Nephron (organoid): ENCODE measurements at regions not wholly inside any gene's neighbourhood (a gene's known extent, or its start where the extent isn't known, plus 50 kb on each side); places are given as distances from the start of the nearest gene placed in this dataset.
"Not testable (repeated sequence)": the region's sequence is repeated elsewhere in the genome, so short reads cannot be mapped to it uniquely, and the experiment has no call there.

Source experiments
- H3K27ac Mint-ChIP-seq, 3 experiments: 2 replicates each; pipeline ENCODE4 v1.8.0; 2020; ENCODE audit warnings: mixed read lengths in 3 of 3, mild to moderate bottlenecking in 2 of 3, moderate library complexity in 1 of 3
- H3K27me3 Mint-ChIP-seq: 2 replicates; pipeline ENCODE4 v1.8.0; 2021; ENCODE audit warnings: low read depth, mild to moderate bottlenecking, moderate library complexity, mixed read lengths
- H3K36me3 Mint-ChIP-seq: 2 replicates; pipeline ENCODE4 v1.8.0; 2020; ENCODE audit warnings: low read depth, mixed read lengths
- H3K4me1 Mint-ChIP-seq: 2 replicates; pipeline ENCODE4 v1.8.0; 2020; ENCODE audit warnings: mixed read lengths
- H3K4me3 Mint-ChIP-seq, 3 experiments: 2 replicates each; pipeline ENCODE4 v1.8.0; 2020; ENCODE audit warnings: mild to moderate bottlenecking in 3 of 3, mixed read lengths in 3 of 3, moderate library complexity in 2 of 3
- H3K9me3 Mint-ChIP-seq: 2 replicates; pipeline ENCODE4 v1.8.0; 2020; ENCODE audit warnings: mixed read lengths
- TF ChIP-seq, protein P1 (sequence below), 3 experiments: fragments of 200-600 bp; sonication (generic); IDR thresholded peaks; one replicate each; pipeline ENCODE4 v1.5.0; 2021; ENCODE audit warnings: antibody characterized with exemption in 3 of 3; ENCODE audit not compliant: unreplicated experiment in 3 of 3

DNA sequence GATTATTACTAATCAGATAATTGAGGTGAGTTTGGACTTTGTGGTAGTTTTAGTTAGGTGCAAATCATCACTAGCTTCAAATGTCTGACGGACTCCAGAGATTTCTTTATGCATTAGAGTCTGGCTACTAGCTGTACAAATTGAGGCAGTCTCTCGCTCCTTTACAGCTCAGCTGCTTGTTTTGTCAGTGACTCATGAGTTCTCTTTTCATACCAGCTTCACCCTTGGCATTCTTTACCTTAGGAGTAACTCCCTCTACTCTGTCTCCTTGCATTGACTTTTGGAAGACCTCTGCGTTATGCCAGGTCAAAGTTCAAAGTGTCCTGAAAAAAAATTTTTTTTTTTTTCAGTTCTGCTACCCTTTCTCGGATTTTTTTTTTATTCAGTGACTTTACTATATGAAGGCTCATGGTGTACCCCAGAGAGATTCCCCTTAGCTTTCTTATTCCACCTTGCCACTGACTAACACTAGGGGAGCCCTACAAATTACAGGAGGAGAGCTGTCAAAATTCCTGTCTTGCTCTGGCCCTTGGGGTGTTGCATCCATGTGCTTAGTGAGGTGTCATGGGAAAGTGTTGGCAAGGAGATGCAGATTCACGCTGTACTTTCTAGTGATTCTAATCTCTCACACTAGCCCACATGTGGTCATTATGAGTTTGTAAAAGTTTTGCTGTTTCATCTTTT lies 576.6 kb downstream of the ADGRL2 start:
- Mint-ChIP-seq H3K27ac (no peak overlapping the region), H3K36me3 (no peaks in the 10 kb centered on the region), H3K4me3 (no peak overlapping the region), H3K27me3 (peaks cover 3% of the 10 kb centered on the region), H3K4me1 (no peaks in the 10 kb centered on the region), H3K9me3 (peaks cover 11% of the 10 kb centered on the region)
- TF ChIP-seq, protein P1, sequence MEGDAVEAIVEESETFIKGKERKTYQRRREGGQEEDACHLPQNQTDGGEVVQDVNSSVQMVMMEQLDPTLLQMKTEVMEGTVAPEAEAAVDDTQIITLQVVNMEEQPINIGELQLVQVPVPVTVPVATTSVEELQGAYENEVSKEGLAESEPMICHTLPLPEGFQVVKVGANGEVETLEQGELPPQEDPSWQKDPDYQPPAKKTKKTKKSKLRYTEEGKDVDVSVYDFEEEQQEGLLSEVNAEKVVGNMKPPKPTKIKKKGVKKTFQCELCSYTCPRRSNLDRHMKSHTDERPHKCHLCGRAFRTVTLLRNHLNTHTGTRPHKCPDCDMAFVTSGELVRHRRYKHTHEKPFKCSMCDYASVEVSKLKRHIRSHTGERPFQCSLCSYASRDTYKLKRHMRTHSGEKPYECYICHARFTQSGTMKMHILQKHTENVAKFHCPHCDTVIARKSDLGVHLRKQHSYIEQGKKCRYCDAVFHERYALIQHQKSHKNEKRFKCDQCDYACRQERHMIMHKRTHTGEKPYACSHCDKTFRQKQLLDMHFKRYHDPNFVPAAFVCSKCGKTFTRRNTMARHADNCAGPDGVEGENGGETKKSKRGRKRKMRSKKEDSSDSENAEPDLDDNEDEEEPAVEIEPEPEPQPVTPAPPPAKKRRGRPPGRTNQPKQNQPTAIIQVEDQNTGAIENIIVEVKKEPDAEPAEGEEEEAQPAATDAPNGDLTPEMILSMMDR (IDR thresholded peaks at IDR 0.05; ENCODE audit: unreplicated experiment in 3 of 3), result no peak

DNA sequence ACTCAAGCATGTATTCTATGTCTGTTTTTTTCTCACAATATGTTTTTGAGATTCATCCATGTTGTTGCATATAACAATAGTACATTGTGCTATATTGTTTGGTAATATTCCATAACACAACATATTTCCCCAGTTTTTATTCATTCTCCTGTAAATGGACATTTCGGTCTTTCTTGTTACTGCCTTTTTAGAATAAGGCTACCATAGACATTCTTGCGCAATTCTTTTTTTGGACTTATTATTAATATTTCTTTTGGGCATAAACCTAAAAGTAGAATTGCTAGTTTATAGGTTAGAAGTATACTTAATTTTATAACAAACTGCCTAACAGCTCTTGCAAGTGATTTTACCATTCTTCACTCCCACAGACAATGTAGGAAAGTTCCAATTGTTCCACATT lies 573.0 kb downstream of the ADGRL2 start:
- TF ChIP-seq, protein P1 (IDR thresholded peaks at IDR 0.05; ENCODE audit: unreplicated experiment in 3 of 3), result no peak
- Mint-ChIP-seq H3K27me3 (peaks cover 3% of the 10 kb centered on the region), H3K9me3 (peaks cover 8% of the 10 kb centered on the region), H3K27ac (no peak overlapping the region), H3K4me3 (no peak overlapping the region), H3K4me1 (peaks cover 6% of the 10 kb centered on the region), H3K36me3 (no peaks in the 10 kb centered on the region)

DNA sequence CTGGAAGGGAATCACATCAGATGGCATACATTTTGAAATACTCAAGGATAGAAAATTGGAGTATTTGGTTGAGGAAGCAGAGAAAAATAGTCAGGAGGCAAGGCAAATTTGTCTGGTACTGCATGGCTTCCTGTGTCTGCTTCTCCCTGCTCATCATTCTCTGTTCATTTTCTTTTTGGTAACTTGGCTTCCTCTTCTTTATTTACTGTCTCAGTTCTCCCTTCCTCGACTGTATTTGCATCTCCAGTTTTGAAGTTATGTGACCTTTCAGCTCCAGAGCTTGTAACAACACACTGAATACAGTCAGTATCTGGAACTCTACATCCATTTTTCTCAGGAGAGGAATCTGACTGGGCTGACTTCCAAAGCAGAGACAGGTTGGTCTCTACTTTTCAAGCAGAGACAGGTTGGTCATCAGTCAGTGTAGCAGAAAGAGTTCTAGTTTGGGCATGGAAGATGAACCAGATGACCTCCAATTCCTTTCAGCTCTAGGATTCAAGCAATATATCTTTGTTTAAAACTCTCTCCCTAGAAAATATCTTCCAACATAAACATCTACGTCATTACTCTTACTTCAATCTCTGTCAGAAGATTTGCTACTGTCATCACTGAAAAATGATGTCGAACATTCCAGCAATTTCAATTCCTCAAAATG lies 571.2 kb downstream of the ADGRL2 start:
- peaks cover 6% of the 10 kb centered on the region for H3K4me1 Mint-ChIP-seq
- H3K27ac Mint-ChIP-seq, result peak overlapping the region; percentile 30 to 65 (median 41)
- no peak overlapping the region for H3K4me3 Mint-ChIP-seq
- peaks cover 8% of the 10 kb centered on the region for H3K9me3 Mint-ChIP-seq
- H3K27me3 Mint-ChIP-seq, result no peaks in the 10 kb centered on the region
- no peaks in the 10 kb centered on the region for H3K36me3 Mint-ChIP-seq
- TF ChIP-seq, protein P1 (IDR thresholded peaks at IDR 0.05; ENCODE audit: unreplicated experiment in 3 of 3), result no peak

DNA sequence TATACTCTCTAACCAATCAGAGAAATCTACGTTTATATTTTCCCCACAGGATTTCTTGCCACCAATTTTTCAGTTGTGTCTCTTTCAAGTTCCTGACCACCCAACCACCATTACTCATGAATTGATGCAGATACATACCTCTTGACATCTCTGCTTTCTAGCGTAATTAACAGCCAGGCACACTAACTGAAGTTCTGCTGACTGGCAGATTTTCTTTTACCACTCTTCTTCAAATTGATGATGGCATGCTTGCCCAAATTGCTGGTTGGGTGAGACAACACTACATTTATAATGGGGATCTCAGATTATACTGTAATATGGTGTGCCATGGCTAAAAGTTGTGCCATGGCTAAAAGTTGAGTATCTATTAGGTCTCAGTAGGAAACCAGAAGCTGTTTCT lies 566.7 kb downstream of the ADGRL2 start:
- Mint-ChIP-seq H3K27me3 (no peaks in the 10 kb centered on the region), H3K9me3 (no peaks in the 10 kb centered on the region), H3K36me3 (no peaks in the 10 kb centered on the region), H3K4me1 (peaks cover 6% of the 10 kb centered on the region), H3K4me3 (no peak overlapping the region), H3K27ac (no peak overlapping the region)
- TF ChIP-seq, protein P1 (IDR thresholded peaks at IDR 0.05; ENCODE audit: unreplicated experiment in 3 of 3), result no peak

DNA sequence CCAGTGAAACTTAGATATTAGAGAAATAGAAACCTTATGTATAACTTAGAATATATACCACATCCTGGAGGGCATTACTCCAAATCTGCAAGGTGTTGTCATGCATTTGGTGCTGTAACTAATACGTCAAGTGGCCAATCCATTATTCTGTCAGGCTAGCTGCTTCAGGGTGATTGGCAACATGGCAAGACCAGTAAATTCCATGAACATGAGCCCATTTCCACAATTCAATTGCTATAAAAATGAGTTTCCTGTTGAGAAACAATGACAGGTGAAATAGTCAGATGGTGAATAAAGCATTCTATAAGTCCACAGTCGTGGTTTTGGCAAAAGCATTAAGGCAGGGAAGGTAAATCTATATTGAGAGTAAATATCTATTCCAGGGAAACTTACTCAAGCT lies 566.0 kb downstream of the ADGRL2 start:
- no peaks in the 10 kb centered on the region for H3K36me3 Mint-ChIP-seq
- TF ChIP-seq, protein P1 (IDR thresholded peaks at IDR 0.05; ENCODE audit: unreplicated experiment in 3 of 3), result no peak
- peaks cover under 1% of the 10 kb centered on the region for H3K4me1 Mint-ChIP-seq
- no peaks in the 10 kb centered on the region for H3K27me3 Mint-ChIP-seq
- no peak overlapping the region for H3K4me3 Mint-ChIP-seq
- no peak overlapping the region for H3K27ac Mint-ChIP-seq
- no peaks in the 10 kb centered on the region for H3K9me3 Mint-ChIP-seq

GRCh38 chr1:82359541-82359940 lies 558.8 kb downstream of the ADGRL2 start:
- not testable (repeated sequence) for H3K9me3 Mint-ChIP-seq, H3K36me3 Mint-ChIP-seq, H3K27me3 Mint-ChIP-seq, H3K27ac Mint-ChIP-seq, H3K4me3 Mint-ChIP-seq, H3K4me1 Mint-ChIP-seq

DNA sequence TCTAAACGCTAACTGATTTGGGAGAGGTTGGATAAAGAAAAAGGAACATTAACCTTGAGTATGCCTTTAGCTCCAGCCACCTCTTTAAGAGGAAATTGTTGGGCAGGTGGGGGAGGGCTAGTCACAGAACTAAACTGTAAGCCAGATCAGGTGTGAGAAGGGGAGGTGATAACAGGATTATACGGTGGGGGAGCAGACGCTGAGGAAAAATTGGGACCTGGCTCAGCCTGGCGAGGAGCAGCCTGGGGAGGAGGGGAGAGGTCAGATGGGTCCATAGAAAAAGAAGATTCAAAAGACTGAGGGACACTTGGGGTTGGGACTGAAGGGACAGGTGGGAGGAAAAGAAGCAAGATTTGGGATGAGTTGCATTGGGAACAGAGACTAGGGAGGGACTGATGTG lies 558.0 kb downstream of the ADGRL2 start:
- not testable (repeated sequence) for H3K9me3 Mint-ChIP-seq, H3K4me3 Mint-ChIP-seq, H3K27me3 Mint-ChIP-seq, H3K27ac Mint-ChIP-seq, H3K4me1 Mint-ChIP-seq, H3K36me3 Mint-ChIP-seq

- H3K4me3 Mint-ChIP-seq, H3K27ac Mint-ChIP-seq, H3K27me3 Mint-ChIP-seq, H3K4me1 Mint-ChIP-seq, H3K36me3 Mint-ChIP-seq: not testable (repeated sequence)
- H3K9me3 Mint-ChIP-seq, result peaks cover 11% of the 10 kb centered on the region
Observed at GRCh38 chr1:82354546-82354945, 553.8 kb downstream of the ADGRL2 start.
